IMR-90 (cell line): ENCODE measurements at regions not wholly inside any gene's neighbourhood (a gene's known extent, or its start where the extent isn't known, plus 50 kb on each side); places are given as distances from the start of the nearest gene placed in this dataset.

ENCODE experiments used
- ATAC-seq: fragments of 200-7000 bp; cut with Tn5 transposase; 2 replicates; pipeline ENCODE4 v1.9.1; 2020; ENCODE audit warnings: low read depth, mild to moderate bottlenecking, moderate library complexity
- BruUV-seq: library from RNA; stranded (reverse); fragments of 400-500 nt; replicated peaks from 2 replicates; lab custom pipeline; 2021; lab: Mats Ljungman, UMichigan
- CTCF ChIA-PET: fragments of 300-600 bp; formaldehyde crosslinking; extraction: SDS; loops from one replicate; lab custom pipeline; 2021; ENCODE audit warnings: antibody characterized with exemption; lab: Yijun Ruan, JAX
- POLR2A ChIA-PET: fragments of 300-600 bp; sonication (Branson Sonifier 250); formaldehyde crosslinking; loops from one replicate; lab custom pipeline; 2022; ENCODE audit warnings: antibody characterized with exemption; ENCODE audit not compliant: unreplicated experiment; lab: Charles Lee
- DNase-seq: peaks from one replicate; pipeline ENCODE4 v3.0.0; 2013
- H2AFZ ChIP-seq: replicated peaks from 2 replicates; pipeline ENCODE3; 2013; ENCODE audit warnings: low read length, mild to moderate bottlenecking; ENCODE audit not compliant: poor library complexity
- H2AK5ac ChIP-seq: 2 replicates; pipeline ENCODE4 v1.6.1; 2013; ENCODE audit warnings: low read depth, low read length, inconsistent platforms
- H2AK9ac ChIP-seq: replicated peaks from 2 replicates; pipeline ENCODE3; 2013; ENCODE audit warnings: mild to moderate bottlenecking, low read depth, low read length, moderate library complexity; ENCODE audit not compliant: poor library complexity
- H2BK120ac ChIP-seq: 2 replicates; pipeline ENCODE4 v1.6.1; 2013; ENCODE audit warnings: low read depth, low read length, inconsistent platforms
- H2BK15ac ChIP-seq: 3 replicates; pipeline ENCODE4 v1.6.1; 2013; ENCODE audit warnings: low read depth, low read length, inconsistent platforms
- H2BK20ac ChIP-seq: 2 replicates; pipeline ENCODE4 v1.6.1; 2013; ENCODE audit warnings: low read depth, mild to moderate bottlenecking, inconsistent platforms, low read length, moderate library complexity
- H2BK5ac ChIP-seq: 2 replicates; pipeline ENCODE4 v1.6.1; 2013; ENCODE audit warnings: mild to moderate bottlenecking, low read depth, low read length, inconsistent platforms; ENCODE audit not compliant: poor library complexity, severe bottlenecking
- H3K14ac ChIP-seq: replicated peaks from 2 replicates; pipeline ENCODE4 v1.6.1; 2013; ENCODE audit warnings: low read depth, low read length, inconsistent platforms
- H3K18ac ChIP-seq: 2 replicates; pipeline ENCODE4 v1.6.1; 2013; ENCODE audit warnings: low read depth, low read length, control low read depth
- H3K23ac ChIP-seq: 2 replicates; pipeline ENCODE4 v1.6.1; 2013; ENCODE audit warnings: low read depth, low read length, inconsistent platforms
- H3K27ac ChIP-seq: 2 replicates; pipeline ENCODE4 v1.5.1; 2013; ENCODE audit warnings: mild to moderate bottlenecking, control low read depth, low read length; ENCODE audit not compliant: insufficient read depth
- H3K27me3 ChIP-seq: 2 replicates; pipeline ENCODE4 v1.6.1; 2013; ENCODE audit warnings: low read length; ENCODE audit not compliant: control insufficient read depth, insufficient read depth
- H3K36me3 ChIP-seq: 2 replicates; pipeline ENCODE4 v1.6.1; 2013; ENCODE audit warnings: low read length, mixed read lengths; ENCODE audit not compliant: control insufficient read depth, insufficient read depth
- H3K4ac ChIP-seq: 2 replicates; pipeline ENCODE4 v1.6.1; 2013; ENCODE audit warnings: low read depth, low read length, inconsistent platforms
- H3K4me1 ChIP-seq: 2 replicates; pipeline ENCODE4 v1.6.1; 2013; ENCODE audit warnings: low read length, mixed read lengths; ENCODE audit not compliant: control insufficient read depth, insufficient read depth
- H3K4me2 ChIP-seq: 2 replicates; pipeline ENCODE4 v1.6.1; 2013; ENCODE audit warnings: low read depth, mild to moderate bottlenecking, control low read depth, low read length, moderate library complexity
- H3K4me3 ChIP-seq: 2 replicates; pipeline ENCODE4 v1.5.1; 2013; ENCODE audit warnings: low read depth, mild to moderate bottlenecking, control low read depth, low read length, moderate library complexity; ENCODE audit not compliant: insufficient read depth
- H3K56ac ChIP-seq: 2 replicates; pipeline ENCODE4 v1.6.1; 2013; ENCODE audit warnings: low read length, inconsistent platforms; ENCODE audit not compliant: insufficient read depth; ENCODE audit errors: extremely low read depth
- H3K79me1 ChIP-seq, 2 experiments: 2 replicates each; pipeline ENCODE4 v1.6.1; 2013; ENCODE audit warnings: low read length in 2 of 2, inconsistent platforms in 1 of 2, low read depth in 1 of 2
- H3K9ac ChIP-seq: 2 replicates; pipeline ENCODE4 v1.6.1; 2013; ENCODE audit warnings: low read depth, low read length, control low read depth
- H3K9me1 ChIP-seq: 2 replicates; pipeline ENCODE4 v1.6.1; 2013; ENCODE audit warnings: low read length, inconsistent platforms; ENCODE audit not compliant: insufficient read depth
- H3K9me3 ChIP-seq: 2 replicates; pipeline ENCODE4 v1.6.1; 2013; ENCODE audit warnings: low read length; ENCODE audit not compliant: control insufficient read depth, insufficient read depth
- H4K20me1 ChIP-seq: 2 replicates; pipeline ENCODE4 v1.6.1; 2013; ENCODE audit warnings: low read length, inconsistent platforms; ENCODE audit not compliant: insufficient read depth
- H4K5ac ChIP-seq: 2 replicates; pipeline ENCODE4 v1.6.1; 2013; ENCODE audit warnings: mild to moderate bottlenecking, low read depth, low read length, control low read depth
- H4K8ac ChIP-seq, 2 experiments: 2 replicates each; pipeline ENCODE4 v1.6.1; 2013; ENCODE audit warnings: low read depth in 2 of 2, low read length in 2 of 2, control low read depth in 1 of 2, inconsistent platforms in 1 of 2
- H4K91ac ChIP-seq: 2 replicates; pipeline ENCODE4 v1.6.1; 2013; ENCODE audit warnings: low read depth, low read length, inconsistent platforms; ENCODE audit not compliant: insufficient read depth
- POLR2A ChIP-seq: IDR thresholded peaks from 2 replicates; pipeline ENCODE4 v1.6.1; 2012; ENCODE audit warnings: mild to moderate bottlenecking, low read depth, low read length
- RCOR1 ChIP-seq: IDR thresholded peaks from 2 replicates; pipeline ENCODE4 v1.6.1; 2012; ENCODE audit warnings: mild to moderate bottlenecking, low read length, improper control_type of control experiment; ENCODE audit not compliant: insufficient replicate concordance
- WGBS, 2 experiments: methylation state at CpG; one replicate each; pipeline versions ENCODE4 v1.1.5 to v1.1.7; 2013; ENCODE audit warnings: missing lambda C conversion rate in 2 of 2; ENCODE audit not compliant: insufficient read length in 1 of 2; ENCODE audit errors: extremely low coverage in 2 of 2; 5-methylcytosine and 5-hydroxymethylcytosine counted together
- dilution Hi-C: fragments of 300-500 bp; cut with HindIII; formaldehyde crosslinking; loops from one replicate; pipeline ENCODE4 v1.14.3; 2018; ENCODE audit warnings: low sequenced_read_pairs; ENCODE audit not compliant: unreplicated experiment
- in situ Hi-C: fragments of 300-500 bp; cut with MboI; formaldehyde crosslinking; loops from 3 replicates; pipeline ENCODE4 v1.14.3; 2019; ENCODE audit warnings: low sequenced_read_pairs, inconsistent platforms, mixed read lengths
- intact Hi-C: fragments of 100-400 bp; cut with micrococcal nuclease; formaldehyde crosslinking; loops from 2 replicates; pipeline ENCODE4 v1.10.0; 2022

DNA sequence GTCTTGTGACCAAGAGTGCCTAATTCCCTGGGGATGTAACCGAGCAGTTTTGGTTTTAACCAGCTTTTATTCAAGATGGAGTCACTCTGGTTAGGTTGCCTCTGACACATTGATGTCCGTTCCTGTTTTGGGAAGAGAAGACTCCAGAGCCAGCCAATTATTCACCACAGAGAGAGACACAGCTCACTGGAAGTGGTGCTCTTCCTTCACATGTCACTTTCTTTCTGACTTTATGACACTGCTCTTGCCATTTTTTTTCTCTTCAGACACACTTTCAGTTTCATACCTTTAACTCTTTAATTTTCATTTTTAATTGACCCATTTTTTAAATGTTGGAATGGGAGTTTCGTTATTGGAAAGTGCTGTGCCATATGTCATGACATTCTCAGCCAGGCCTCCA, 418.4 kb upstream of the FSTL5 start:
- Histone ChIP-seq H2BK15ac (no peak overlapping the region), H3K4me1 (no peaks in the 10 kb centered on the region), H2BK120ac (no peak overlapping the region), H3K36me3 (no peaks in the 10 kb centered on the region), H3K79me1 (no peaks in the 10 kb centered on the region), H4K20me1 (no peaks in the 10 kb centered on the region), H2AK5ac (no peak overlapping the region), H3K4ac (no peak overlapping the region), H2AK9ac (no peak overlapping the region), H3K18ac (no peak overlapping the region), H3K14ac (no peak overlapping the region), H3K27ac (no peak overlapping the region), H3K9ac (no peak overlapping the region), H4K91ac (no peak overlapping the region), H3K9me3 (peaks cover 2% of the 10 kb centered on the region; the same call in 1 of the 2 replicates), H3K23ac (no peak overlapping the region), H3K56ac (no peak overlapping the region), H3K9me1 (no peaks in the 10 kb centered on the region), H2BK5ac (no peak overlapping the region), H3K27me3 (no peaks in the 10 kb centered on the region), H3K4me3 (no peak overlapping the region), H2AFZ (no peak overlapping the region), H4K5ac (no peak overlapping the region), H4K8ac (no peak overlapping the region), H2BK20ac (no peak overlapping the region), H3K4me2 (no peak overlapping the region)
- no peak for ATAC-seq
- BruUV-seq = no TSS peak
- WGBS, 2 experiments = no CpG with 5 or more reads among the region's 3 CpGs
- intact Hi-C loops (no loop called here), in situ Hi-C loops (no loop called here), dilution Hi-C loops (no loop called here)
- ChIA-PET POLR2A (no interaction called here), CTCF (interaction anchor here (1.1 kb wide), 1 partner anchor 30 kb away, joined by 3 read pairs; no protein-coding TSS in a partner anchor)
- TF ChIP-seq POLR2A (no peak), RCOR1 (no peak)
- no peak for DNase-seq
